OCI-LY3 (cell line): ENCODE measurements at regions not wholly inside any gene's neighbourhood (a gene's known extent, or its start where the extent isn't known, plus 50 kb on each side); places are given as distances from the start of the nearest gene placed in this dataset.

ENCODE experiments used
- EZH2phosphoT487 ChIP-seq: fragments of 200-600 bp; shearing (Covaris generic); IDR thresholded peaks from 2 replicates; pipeline ENCODE4 v1.6.1; 2018; ENCODE audit warnings: antibody characterized with exemption, mixed run types, low read depth
- TF ChIP-seq, protein P1 (sequence below): fragments of 200-600, 300-600 bp; sonication (generic); IDR thresholded peaks from 2 replicates; pipeline ENCODE4 v1.5.1; 2014; ENCODE audit warnings: antibody characterized with exemption, low read length, low read depth

DNA sequence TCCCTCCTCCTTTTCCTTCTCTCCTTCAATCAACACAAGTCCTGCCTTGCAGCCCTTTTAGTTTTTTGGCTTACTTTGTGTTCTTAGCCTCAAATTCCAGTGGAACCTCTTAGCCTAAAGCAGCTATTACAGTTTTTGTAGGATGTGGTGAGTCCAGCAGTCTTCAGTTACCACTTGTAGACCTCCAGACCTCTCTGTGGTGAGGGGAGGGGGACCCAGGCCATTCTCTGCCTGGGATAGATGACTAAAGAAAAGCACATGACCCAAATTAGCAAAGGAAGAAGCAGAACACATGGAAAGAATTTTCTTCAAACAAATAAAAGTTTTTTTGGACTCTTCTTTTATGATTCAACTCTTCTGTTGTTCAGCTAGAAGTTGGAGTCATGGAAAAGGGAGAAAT is 246.5 kb downstream of the HAO1 start:
- TF ChIP-seq, protein P1, sequence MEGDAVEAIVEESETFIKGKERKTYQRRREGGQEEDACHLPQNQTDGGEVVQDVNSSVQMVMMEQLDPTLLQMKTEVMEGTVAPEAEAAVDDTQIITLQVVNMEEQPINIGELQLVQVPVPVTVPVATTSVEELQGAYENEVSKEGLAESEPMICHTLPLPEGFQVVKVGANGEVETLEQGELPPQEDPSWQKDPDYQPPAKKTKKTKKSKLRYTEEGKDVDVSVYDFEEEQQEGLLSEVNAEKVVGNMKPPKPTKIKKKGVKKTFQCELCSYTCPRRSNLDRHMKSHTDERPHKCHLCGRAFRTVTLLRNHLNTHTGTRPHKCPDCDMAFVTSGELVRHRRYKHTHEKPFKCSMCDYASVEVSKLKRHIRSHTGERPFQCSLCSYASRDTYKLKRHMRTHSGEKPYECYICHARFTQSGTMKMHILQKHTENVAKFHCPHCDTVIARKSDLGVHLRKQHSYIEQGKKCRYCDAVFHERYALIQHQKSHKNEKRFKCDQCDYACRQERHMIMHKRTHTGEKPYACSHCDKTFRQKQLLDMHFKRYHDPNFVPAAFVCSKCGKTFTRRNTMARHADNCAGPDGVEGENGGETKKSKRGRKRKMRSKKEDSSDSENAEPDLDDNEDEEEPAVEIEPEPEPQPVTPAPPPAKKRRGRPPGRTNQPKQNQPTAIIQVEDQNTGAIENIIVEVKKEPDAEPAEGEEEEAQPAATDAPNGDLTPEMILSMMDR, result no peak
- no peak for TF ChIP-seq EZH2phosphoT487
